IMR-90 (cell line): ENCODE measurements at regions not wholly inside any gene's neighbourhood (a gene's known extent, or its start where the extent isn't known, plus 50 kb on each side); places are given as distances from the start of the nearest gene placed in this dataset.
A peak's percentile ranks its signal among the peaks of the same experiment; 100 is the strongest.

Experiments used
- ATAC-seq: fragments of 200-7000 bp; cut with Tn5 transposase; 2 replicates; pipeline ENCODE4 v1.9.1; 2020; ENCODE audit warnings: low read depth, mild to moderate bottlenecking, moderate library complexity
- BruUV-seq: library from RNA; stranded (reverse); fragments of 400-500 nt; replicated peaks from 2 replicates; lab custom pipeline; 2021; lab: Mats Ljungman, UMichigan
- CTCF ChIA-PET: fragments of 300-600 bp; formaldehyde crosslinking; extraction: SDS; loops from one replicate; lab custom pipeline; 2021; ENCODE audit warnings: antibody characterized with exemption; lab: Yijun Ruan, JAX
- POLR2A ChIA-PET: fragments of 300-600 bp; sonication (Branson Sonifier 250); formaldehyde crosslinking; loops from one replicate; lab custom pipeline; 2022; ENCODE audit warnings: antibody characterized with exemption; ENCODE audit not compliant: unreplicated experiment; lab: Charles Lee
- DNase-seq: peaks from one replicate; pipeline ENCODE4 v3.0.0; 2013
- H2AFZ ChIP-seq: replicated peaks from 2 replicates; pipeline ENCODE3; 2013; ENCODE audit warnings: low read length, mild to moderate bottlenecking; ENCODE audit not compliant: poor library complexity
- H2AK5ac ChIP-seq: 2 replicates; pipeline ENCODE4 v1.6.1; 2013; ENCODE audit warnings: low read depth, low read length, inconsistent platforms
- H2AK9ac ChIP-seq: replicated peaks from 2 replicates; pipeline ENCODE3; 2013; ENCODE audit warnings: mild to moderate bottlenecking, low read depth, low read length, moderate library complexity; ENCODE audit not compliant: poor library complexity
- H2BK120ac ChIP-seq: 2 replicates; pipeline ENCODE4 v1.6.1; 2013; ENCODE audit warnings: low read depth, low read length, inconsistent platforms
- H2BK15ac ChIP-seq: 3 replicates; pipeline ENCODE4 v1.6.1; 2013; ENCODE audit warnings: low read depth, low read length, inconsistent platforms
- H2BK20ac ChIP-seq: 2 replicates; pipeline ENCODE4 v1.6.1; 2013; ENCODE audit warnings: low read depth, mild to moderate bottlenecking, inconsistent platforms, low read length, moderate library complexity
- H2BK5ac ChIP-seq: 2 replicates; pipeline ENCODE4 v1.6.1; 2013; ENCODE audit warnings: mild to moderate bottlenecking, low read depth, low read length, inconsistent platforms; ENCODE audit not compliant: poor library complexity, severe bottlenecking
- H3K14ac ChIP-seq: replicated peaks from 2 replicates; pipeline ENCODE4 v1.6.1; 2013; ENCODE audit warnings: low read depth, low read length, inconsistent platforms
- H3K18ac ChIP-seq: 2 replicates; pipeline ENCODE4 v1.6.1; 2013; ENCODE audit warnings: low read depth, low read length, control low read depth
- H3K23ac ChIP-seq: 2 replicates; pipeline ENCODE4 v1.6.1; 2013; ENCODE audit warnings: low read depth, low read length, inconsistent platforms
- H3K27ac ChIP-seq: 2 replicates; pipeline ENCODE4 v1.5.1; 2013; ENCODE audit warnings: mild to moderate bottlenecking, control low read depth, low read length; ENCODE audit not compliant: insufficient read depth
- H3K27me3 ChIP-seq: 2 replicates; pipeline ENCODE4 v1.6.1; 2013; ENCODE audit warnings: low read length; ENCODE audit not compliant: control insufficient read depth, insufficient read depth
- H3K36me3 ChIP-seq: 2 replicates; pipeline ENCODE4 v1.6.1; 2013; ENCODE audit warnings: low read length, mixed read lengths; ENCODE audit not compliant: control insufficient read depth, insufficient read depth
- H3K4ac ChIP-seq: 2 replicates; pipeline ENCODE4 v1.6.1; 2013; ENCODE audit warnings: low read depth, low read length, inconsistent platforms
- H3K4me1 ChIP-seq: 2 replicates; pipeline ENCODE4 v1.6.1; 2013; ENCODE audit warnings: low read length, mixed read lengths; ENCODE audit not compliant: control insufficient read depth, insufficient read depth
- H3K4me2 ChIP-seq: 2 replicates; pipeline ENCODE4 v1.6.1; 2013; ENCODE audit warnings: low read depth, mild to moderate bottlenecking, control low read depth, low read length, moderate library complexity
- H3K4me3 ChIP-seq: 2 replicates; pipeline ENCODE4 v1.5.1; 2013; ENCODE audit warnings: low read depth, mild to moderate bottlenecking, control low read depth, low read length, moderate library complexity; ENCODE audit not compliant: insufficient read depth
- H3K56ac ChIP-seq: 2 replicates; pipeline ENCODE4 v1.6.1; 2013; ENCODE audit warnings: low read length, inconsistent platforms; ENCODE audit not compliant: insufficient read depth; ENCODE audit errors: extremely low read depth
- H3K79me1 ChIP-seq, 2 experiments: 2 replicates each; pipeline ENCODE4 v1.6.1; 2013; ENCODE audit warnings: low read length in 2 of 2, inconsistent platforms in 1 of 2, low read depth in 1 of 2
- H3K9ac ChIP-seq: 2 replicates; pipeline ENCODE4 v1.6.1; 2013; ENCODE audit warnings: low read depth, low read length, control low read depth
- H3K9me1 ChIP-seq: 2 replicates; pipeline ENCODE4 v1.6.1; 2013; ENCODE audit warnings: low read length, inconsistent platforms; ENCODE audit not compliant: insufficient read depth
- H3K9me3 ChIP-seq: 2 replicates; pipeline ENCODE4 v1.6.1; 2013; ENCODE audit warnings: low read length; ENCODE audit not compliant: control insufficient read depth, insufficient read depth
- H4K20me1 ChIP-seq: 2 replicates; pipeline ENCODE4 v1.6.1; 2013; ENCODE audit warnings: low read length, inconsistent platforms; ENCODE audit not compliant: insufficient read depth
- H4K5ac ChIP-seq: 2 replicates; pipeline ENCODE4 v1.6.1; 2013; ENCODE audit warnings: mild to moderate bottlenecking, low read depth, low read length, control low read depth
- H4K8ac ChIP-seq, 2 experiments: 2 replicates each; pipeline ENCODE4 v1.6.1; 2013; ENCODE audit warnings: low read depth in 2 of 2, low read length in 2 of 2, control low read depth in 1 of 2, inconsistent platforms in 1 of 2
- H4K91ac ChIP-seq: 2 replicates; pipeline ENCODE4 v1.6.1; 2013; ENCODE audit warnings: low read depth, low read length, inconsistent platforms; ENCODE audit not compliant: insufficient read depth
- CHD1 ChIP-seq: IDR thresholded peaks from 2 replicates; pipeline ENCODE4 v1.6.1; 2012; ENCODE audit warnings: low read depth, low read length, improper control_type of control experiment
- CTCF ChIP-seq: conservative IDR thresholded peaks from 2 replicates; pipeline ENCODE4 v1.5.1; 2012; ENCODE audit warnings: mild to moderate bottlenecking, low read depth, low read length, improper control_type of control experiment
- FOS ChIP-seq: fragments of 150-350 bp; IDR thresholded peaks from 2 replicates; pipeline ENCODE4 v1.6.1; 2016; ENCODE audit warnings: low read depth, low read length
- MXI1 ChIP-seq: IDR thresholded peaks from 2 replicates; pipeline ENCODE4 v1.6.1; 2012; ENCODE audit warnings: low read depth, mild to moderate bottlenecking, low read length, moderate library complexity, borderline replicate concordance
- NFE2L2 ChIP-seq: fragments of 150-350 bp; IDR thresholded peaks from 2 replicates; pipeline ENCODE4 v1.6.1; 2016; ENCODE audit warnings: low read depth, mild to moderate bottlenecking, low read length
- POLR2A ChIP-seq: IDR thresholded peaks from 2 replicates; pipeline ENCODE4 v1.6.1; 2012; ENCODE audit warnings: mild to moderate bottlenecking, low read depth, low read length
- RCOR1 ChIP-seq: IDR thresholded peaks from 2 replicates; pipeline ENCODE4 v1.6.1; 2012; ENCODE audit warnings: mild to moderate bottlenecking, low read length, improper control_type of control experiment; ENCODE audit not compliant: insufficient replicate concordance
- USF2 ChIP-seq: fragments of 150-350 bp; IDR thresholded peaks from 2 replicates; pipeline ENCODE4 v1.6.1; 2017; ENCODE audit warnings: mild to moderate bottlenecking, antibody characterized with exemption, low read length, low read depth
- WGBS, 2 experiments: methylation state at CpG; one replicate each; pipeline versions ENCODE4 v1.1.5 to v1.1.7; 2013; ENCODE audit warnings: missing lambda C conversion rate in 2 of 2; ENCODE audit not compliant: insufficient read length in 1 of 2; ENCODE audit errors: extremely low coverage in 2 of 2; 5-methylcytosine and 5-hydroxymethylcytosine counted together
- dilution Hi-C: fragments of 300-500 bp; cut with HindIII; formaldehyde crosslinking; loops from one replicate; pipeline ENCODE4 v1.14.3; 2018; ENCODE audit warnings: low sequenced_read_pairs; ENCODE audit not compliant: unreplicated experiment
- in situ Hi-C: fragments of 300-500 bp; cut with MboI; formaldehyde crosslinking; loops from 3 replicates; pipeline ENCODE4 v1.14.3; 2019; ENCODE audit warnings: low sequenced_read_pairs, inconsistent platforms, mixed read lengths
- intact Hi-C: fragments of 100-400 bp; cut with micrococcal nuclease; formaldehyde crosslinking; loops from 2 replicates; pipeline ENCODE4 v1.10.0; 2022

GRCh38 chr7:41378156-41378555, 324.7 kb downstream of the INHBA start:
- no CpG with 5 or more reads among the region's 2 CpGs for WGBS, 2 experiments
- Histone ChIP-seq H3K36me3 (no peaks in the 10 kb centered on the region), H4K5ac (no peak overlapping the region), H3K18ac (no peak overlapping the region), H4K8ac (peak overlapping the region in 1 of 2 experiments; percentile 7; a peak in 1 of 4 replicates), H4K20me1 (no peaks in the 10 kb centered on the region), H4K91ac (peak overlapping the region; percentile 56; the same call in 1 of the 2 replicates), H3K27me3 (no peaks in the 10 kb centered on the region), H3K9me1 (no peaks in the 10 kb centered on the region), H2AK5ac (peak overlapping the region; percentile 40; the same call in 1 of the 2 replicates), H3K4me2 (no peak overlapping the region), H3K27ac (no peak overlapping the region), H2BK5ac (no peak overlapping the region), H3K9me3 (no peaks in the 10 kb centered on the region), H3K9ac (no peak overlapping the region), H3K4me3 (no peak overlapping the region), H2BK20ac (peak overlapping the region; percentile 58; the same call in 1 of the 2 replicates), H2AK9ac (no peak overlapping the region), H3K14ac (peak overlapping the region; percentile 64; the same call in 1 of the 2 replicates), H3K4me1 (peaks cover 2% of the 10 kb centered on the region; the same call in 1 of the 2 replicates), H2BK15ac (peak overlapping the region; percentile 88; the same call in 1 of the 3 replicates), H3K56ac (no peak overlapping the region), H3K23ac (peak overlapping the region; percentile 23; the same call in 1 of the 2 replicates), H2BK120ac (peak overlapping the region; percentile 24; the same call in 1 of the 2 replicates), H3K4ac (peak overlapping the region; percentile 3; the same call in 1 of the 2 replicates), H2AFZ (peak overlapping the region; percentile 25), H3K79me1 (no peaks in the 10 kb centered on the region)
- dilution Hi-C loops (no loop called here), intact Hi-C loops (no loop called here), in situ Hi-C loops (no loop called here)
- no peak for TF ChIP-seq POLR2A
- no peak for TF ChIP-seq NFE2L2
- TF ChIP-seq CTCF = no peak
- TF ChIP-seq RCOR1 = no peak
- TF ChIP-seq MXI1 = no peak
- no peak for TF ChIP-seq CHD1
- TF ChIP-seq USF2 = no peak
- no peak for TF ChIP-seq FOS
- no TSS peak for BruUV-seq
- ATAC-seq (peak; percentile 48; the same call in 1 of the 2 replicates), DNase-seq (no peak)
- ChIA-PET POLR2A (no interaction called here), CTCF (no interaction called here)
